ENCODE measurements at regions not wholly inside any gene's neighbourhood (a gene's known extent, or its start where the extent isn't known, plus 50 kb on each side); places are given as distances from the start of the nearest gene placed in this dataset.
A peak's percentile ranks its signal among the peaks of the same experiment; 100 is the strongest.

DNA sequence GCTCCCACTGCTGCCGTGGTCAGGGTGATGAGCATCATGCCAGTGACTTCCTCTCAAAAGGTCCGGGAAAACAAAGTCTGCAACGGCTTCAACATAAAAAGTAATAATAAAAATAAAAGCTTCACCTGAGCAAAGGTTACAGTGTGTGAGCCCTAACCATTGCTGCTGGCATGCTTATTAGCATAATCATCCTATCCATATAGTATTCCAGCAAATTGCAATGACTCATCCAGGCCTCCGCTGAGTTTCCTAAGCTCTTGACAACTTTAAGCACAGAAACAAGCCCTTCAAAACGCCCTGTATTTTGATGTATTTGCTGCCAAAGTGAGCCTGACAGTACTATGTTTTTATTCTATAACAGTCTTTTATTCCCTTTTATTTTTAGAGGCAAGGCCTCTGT, 100.5 kb downstream of the AASDH start:
- DNase-seq: no peak

DNA sequence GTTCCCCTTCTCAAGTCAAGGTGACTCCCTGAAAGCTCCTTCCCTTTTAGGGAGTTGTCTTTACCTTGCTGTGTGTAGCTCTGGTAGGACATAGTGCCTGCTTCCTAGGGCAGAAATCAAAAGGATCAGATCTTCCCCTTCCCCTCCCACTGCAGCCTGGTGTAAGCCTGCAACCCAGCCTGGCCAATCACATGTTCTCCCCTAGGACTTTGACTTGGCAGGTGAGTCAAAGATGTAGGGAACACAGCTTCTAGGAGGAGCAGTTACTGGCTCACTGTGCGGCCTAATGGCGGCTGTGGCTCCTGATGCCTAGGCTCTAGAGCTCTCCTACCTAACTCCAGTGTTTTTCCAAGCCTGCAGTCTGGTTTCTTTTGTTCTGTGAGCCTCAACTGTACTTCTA, 103.9 kb downstream of the AASDH start:
- DNase-seq: no peak

DNA sequence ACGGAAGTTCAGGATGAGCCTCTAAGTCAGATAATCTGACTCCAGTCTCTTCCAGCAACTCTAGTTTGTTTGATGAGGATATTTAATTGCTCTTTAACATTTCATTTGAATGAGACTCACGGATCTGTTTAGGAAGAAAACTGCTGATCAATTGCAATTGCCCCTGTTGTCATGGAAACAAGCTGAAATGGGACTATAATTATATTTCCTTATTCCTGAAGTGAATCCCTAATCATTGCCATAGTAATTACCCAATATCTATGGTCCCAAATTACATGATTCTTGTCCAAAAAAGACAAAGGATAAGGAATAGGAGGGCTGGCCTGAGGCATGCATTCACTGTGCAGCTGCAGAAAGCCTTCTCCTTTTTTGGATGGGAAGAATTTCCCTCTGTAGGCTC, 105.3 kb downstream of the AASDH start:
- DNase-seq: no peak

DNA sequence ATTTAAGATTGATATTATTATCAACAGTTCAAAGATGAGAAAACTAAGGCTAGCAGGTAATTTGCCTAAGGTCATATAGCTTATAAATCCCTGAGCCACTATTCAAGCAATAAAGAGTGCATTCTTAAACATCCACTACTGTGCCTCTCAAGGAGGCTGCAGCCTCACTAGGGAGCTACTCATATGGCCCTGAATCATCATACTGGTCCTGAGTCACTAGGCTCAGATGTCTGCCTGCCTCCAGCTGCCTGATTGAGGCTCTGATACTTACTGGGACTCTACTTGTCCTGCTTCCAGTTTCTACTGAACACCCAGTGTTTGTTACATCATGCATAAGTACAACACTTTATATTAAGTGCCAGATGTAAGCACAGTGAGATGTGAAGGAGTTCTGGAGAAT, 110.7 kb downstream of the AASDH start:
- no peak for DNase-seq

DNA sequence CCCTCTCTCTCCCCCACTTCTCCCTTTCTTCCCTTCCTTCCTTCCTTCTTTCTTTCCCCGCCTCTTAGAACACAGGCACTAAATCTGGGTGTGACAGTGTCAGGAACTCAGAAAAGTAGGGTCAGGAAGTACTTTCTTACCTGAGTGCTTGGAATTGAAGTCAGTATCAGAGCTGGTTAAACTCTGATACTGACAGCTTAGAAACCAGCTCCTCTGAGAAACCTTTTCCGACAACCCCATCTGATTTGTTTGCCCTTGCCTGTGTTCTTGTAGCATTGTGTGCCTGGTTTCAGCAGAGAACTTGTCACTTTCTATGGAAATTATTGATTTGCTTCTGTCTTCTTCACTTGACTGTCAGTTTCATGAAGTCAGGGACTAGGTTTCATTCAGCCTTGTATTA, 113.9 kb downstream of the AASDH start:
- no peak for DNase-seq

DNA sequence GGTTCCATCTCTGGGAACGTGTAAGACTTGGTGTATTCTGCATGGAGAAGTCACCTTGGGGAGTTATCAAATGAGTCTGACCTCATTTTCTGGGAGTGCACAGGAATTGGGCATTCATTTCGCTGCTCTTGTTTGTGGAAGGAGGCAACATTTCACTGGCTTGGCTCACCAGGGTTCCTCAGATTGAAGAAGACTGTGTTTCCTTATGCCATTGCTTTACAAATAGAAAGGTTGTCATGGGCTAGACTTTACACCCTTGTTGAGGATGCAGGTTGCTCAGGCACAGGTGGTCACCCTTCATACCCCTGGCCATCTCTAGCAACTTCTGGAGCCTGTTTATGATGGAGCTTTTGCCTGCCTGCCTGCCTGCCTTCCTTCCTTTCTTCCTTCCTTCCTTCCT, 114.4 kb downstream of the AASDH start:
- no peak for DNase-seq

DNA sequence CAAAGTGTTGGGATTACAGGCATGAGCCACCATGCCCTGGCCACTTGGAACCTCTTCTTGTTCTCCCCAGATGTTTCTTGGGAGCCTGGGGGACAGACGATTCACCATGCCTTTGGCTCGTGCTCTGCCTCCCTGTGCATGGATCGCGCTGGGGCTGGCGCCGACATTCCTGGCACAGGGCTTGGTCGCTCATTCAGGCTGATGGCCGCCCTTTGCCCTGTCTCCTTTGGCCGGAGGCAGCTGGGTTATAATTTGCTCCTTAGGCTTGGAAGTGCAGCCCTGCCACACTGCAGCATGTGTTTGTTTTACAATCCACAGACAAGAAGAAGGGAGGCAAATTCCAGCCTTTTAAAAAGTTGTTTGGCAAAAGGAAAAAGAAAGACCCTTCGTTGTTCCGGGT, 115.3 kb downstream of the AASDH start:
- no peak for DNase-seq

DNA sequence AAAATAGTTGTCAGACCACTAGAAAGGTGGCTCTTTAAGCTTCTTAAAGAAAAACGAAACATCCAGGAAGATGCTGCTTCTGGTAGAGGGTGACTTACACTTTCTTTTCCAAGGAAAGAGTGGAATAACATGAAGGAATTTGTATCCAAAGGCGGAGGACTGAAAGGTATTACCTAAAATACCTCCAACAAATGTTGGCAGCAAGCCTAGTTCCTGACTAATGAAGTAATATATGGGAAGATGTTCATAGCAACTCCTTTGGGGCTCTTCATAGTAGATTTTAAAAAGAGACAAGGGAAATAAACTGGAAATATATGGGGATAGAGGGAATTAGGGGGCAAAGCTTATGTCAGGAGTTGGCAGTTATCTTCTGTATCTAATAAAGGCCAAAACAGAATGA, 116.2 kb downstream of the AASDH start:
- DNase-seq: no peak

DNA sequence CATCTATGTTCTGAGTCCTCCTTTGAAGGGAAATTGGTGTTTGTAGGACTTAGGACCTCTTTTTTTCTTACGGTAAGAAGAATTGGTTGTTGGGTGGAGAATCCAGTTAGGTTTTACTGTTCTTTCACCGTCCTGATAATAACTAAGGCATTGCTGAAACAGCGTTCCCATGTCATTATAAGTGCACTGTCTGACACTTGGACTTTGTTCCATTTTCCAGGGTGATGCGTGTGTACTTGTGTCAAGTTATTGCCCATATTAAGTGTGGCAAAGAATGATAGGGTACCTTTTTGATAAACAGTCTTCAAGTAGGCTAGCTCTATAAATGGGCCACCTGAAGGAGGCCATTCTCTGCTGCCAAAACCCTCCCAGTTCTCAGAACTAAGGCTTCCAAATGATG, 119.7 kb downstream of the AASDH start:
- DNase-seq: no peak

DNA sequence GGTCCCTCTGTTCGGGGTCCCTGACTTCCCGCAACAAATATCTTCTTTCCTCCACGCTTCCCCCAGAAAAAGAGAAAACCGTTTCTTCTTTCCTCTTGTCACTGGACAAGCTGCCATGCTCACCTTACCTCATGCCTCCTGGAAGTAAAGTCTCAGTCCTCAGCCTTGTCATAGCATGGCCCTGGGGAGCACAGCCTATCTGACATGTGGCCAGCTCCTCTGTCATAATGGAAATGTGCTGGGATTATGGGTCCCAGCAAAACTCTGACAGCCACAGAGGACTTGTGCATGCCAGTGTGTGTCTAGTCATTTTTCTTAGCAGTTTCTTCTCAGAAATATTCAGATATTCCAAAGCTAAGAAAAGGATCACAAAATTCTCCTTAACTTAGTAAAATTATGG, 122.4 kb downstream of the AASDH start:
- no peak for DNase-seq

DNA sequence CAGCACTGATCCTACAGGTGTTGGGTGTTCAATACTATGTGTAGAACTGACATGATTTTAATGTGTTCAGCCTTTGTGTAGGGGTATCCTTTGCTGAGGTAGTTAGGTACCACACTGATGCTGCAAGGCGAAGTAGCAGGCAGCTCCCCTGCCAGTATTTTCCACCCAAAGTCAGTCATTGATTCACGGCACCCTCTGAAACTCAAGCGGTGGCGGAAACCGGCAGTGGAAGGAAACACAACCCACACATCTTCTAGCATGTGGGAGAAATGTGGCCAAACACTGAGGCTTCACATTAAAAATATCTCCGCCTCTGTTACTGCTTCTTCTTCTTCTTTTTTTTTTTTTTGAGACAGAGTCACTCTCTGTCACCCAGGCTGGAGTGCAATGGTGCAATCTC, 126.3 kb downstream of the AASDH start:
- peak; percentile 28 for DNase-seq

DNA sequence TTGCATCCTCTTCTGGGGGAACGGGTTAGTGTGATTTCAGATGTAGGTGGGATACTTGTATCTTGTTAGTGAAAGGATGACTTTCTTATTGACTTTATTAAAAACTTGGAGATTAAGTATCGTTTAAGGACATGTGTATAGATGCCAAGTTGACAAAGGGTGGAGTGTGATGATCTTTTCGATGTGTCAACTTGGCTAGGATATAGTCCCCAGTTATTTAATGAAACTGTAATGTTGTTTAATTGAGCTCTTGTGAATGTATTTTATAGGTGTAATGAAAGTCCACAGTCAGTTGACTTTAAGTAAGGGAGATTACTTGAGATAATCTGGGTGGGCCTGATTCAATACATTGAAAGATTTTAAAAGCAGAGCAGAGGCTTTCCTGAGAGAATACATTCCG, 127.0 kb downstream of the AASDH start:
- no peak for DNase-seq

DNA sequence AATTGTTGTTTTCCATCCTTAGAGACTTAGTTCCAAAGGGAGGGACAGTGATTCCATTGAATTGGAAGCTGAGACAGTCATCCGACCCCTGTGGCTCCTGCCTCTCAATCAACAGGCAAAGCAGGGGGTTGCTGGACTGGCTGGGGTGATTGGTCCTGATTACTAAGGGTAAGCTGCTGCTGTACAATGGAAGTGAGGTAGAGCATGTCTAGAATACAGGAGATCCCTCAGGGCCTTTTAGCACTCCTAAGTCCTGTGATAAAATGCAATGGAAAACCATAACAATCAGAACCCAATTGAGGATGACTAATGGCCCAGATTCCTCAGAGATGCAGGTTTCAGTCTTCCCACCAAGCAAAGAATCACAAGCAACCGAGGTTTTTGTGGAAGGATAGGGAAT, 127.6 kb downstream of the AASDH start:
- DNase-seq: no peak

DNA sequence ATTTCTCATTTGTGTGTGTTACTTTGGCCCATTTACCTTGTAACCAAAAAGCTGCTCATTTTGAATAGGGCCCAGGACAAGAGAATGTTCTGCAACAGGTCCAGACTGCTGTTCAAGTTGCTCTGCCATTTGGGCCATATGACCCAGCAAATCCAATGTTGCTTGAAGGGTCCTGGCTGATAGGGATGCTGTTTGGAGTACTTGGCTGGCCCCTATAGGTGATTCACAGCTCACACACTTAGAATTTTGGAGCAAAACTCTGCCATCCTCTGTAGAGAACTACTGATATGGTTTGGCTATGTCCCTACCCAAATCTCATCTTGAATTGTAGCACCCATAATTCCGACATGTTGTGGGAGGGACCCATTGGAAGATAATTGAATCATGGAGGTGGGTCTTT, 131.5 kb downstream of the AASDH start:
- DNase-seq: no peak

DNA sequence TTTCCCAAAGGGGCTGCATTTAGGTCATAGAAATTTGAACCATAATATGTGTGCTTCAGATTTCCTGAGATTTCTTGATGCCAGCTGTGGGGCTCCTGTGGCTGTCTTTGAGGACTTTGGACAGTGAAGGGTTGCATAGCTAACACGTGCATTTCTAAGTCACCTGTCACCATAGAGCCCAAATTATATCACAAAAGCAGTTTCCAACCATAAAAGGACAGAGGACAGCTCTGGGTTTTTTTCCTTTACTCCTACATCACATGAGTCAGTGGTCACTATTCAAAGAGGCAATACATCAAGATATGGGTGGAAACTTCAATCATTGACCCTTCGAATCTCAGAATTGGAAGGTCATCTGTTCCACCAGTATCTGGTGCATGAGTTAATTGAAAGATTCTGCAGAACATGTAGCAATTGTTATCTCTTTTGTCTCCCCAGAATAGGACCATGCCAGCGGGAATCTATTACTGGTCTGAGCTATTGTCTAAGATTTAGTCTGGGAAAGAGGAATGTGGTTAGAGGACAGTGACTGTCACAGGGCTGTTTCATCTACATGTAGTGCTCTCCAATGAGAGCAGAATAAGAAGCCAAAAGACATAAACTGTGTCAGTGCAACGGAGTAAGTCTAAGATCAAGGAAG, 133.5 kb downstream of the AASDH start:
- DNase-seq: no peak

DNA sequence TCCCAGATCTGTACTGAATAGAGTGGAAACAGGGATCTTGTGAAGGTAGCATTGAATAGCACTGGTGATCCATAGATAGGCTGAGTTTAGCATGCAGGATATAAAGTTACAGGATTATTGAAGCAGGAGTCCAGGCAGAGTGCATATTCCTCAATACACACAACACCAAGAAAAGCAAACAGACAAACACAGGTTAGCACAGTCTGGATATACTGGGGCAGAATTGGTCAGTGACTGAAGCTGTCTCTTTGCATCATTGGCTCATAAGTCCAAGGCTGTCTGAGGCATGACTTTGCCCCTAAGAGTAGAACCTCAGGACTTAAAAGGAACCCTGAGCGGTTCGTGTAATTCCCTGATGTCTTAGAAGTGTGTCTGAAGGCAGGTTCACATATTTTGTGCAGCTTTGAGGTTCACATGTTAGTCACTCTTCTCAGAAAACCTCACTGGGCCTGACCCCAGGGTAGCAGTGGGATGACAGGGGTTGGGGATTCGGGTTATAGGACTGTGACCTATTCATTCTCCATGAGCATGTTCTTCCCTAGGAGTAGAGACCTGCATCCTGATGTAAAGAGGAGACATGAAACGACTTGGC, 134.6 kb downstream of the AASDH start:
- no peak for DNase-seq

DNA sequence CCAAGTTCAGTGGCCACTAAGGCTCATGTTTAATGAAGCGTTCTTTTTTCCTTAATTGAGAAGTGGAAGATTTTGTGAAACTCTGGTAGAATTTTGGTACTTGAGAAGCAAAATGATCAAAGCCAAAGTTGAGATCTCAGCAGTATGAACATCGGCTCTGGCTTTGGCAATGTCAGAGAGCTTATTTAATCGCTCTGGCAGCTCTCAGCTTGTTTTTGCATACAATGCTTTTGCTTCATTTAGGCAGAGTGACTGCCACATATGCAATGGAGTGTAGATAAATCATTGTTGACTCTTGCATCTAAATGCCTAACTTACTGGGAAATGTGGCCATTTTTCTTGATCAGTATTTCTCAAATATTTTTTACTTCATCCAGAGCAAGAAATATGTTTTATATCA, 135.7 kb downstream of the AASDH start:
- no peak for DNase-seq

DNA sequence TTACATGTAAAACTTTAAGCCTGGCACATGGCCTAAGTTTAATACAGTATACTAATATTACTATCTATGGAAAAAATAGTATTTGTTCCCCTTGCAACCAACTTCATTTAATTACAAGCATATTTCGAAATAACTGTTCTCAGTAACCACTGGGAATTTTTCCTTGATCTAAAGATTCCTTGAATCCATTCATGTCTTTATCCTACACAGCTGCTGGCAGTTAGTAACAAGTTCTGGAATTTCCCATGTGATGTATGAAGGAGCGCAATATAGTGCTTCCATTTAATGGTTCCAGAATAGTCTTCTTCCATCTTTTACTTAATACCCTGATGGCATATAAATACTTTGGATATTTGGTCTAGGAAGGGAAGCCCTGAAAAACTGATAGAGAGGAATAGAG, 136.5 kb downstream of the AASDH start:
- no peak for DNase-seq

DNA sequence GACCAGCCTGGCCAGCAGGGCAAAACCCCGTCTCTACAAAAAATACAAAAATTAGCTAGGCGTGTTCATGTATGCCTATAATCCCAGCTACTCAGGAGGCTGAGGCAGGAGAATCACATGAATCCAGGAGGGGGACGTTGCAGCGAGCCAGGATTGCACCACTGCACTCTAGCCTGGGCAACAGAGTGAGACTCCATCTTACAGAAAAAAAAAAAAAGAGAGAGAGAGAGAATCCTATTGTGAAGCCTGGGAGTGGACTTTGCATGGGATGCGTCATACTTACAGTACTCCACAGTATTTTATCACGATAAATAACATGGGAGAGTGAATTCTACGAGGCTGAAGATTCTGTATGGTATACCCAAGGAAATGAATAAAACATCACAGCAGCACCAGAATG, 139.6 kb downstream of the AASDH start:
- no peak for DNase-seq

DNA sequence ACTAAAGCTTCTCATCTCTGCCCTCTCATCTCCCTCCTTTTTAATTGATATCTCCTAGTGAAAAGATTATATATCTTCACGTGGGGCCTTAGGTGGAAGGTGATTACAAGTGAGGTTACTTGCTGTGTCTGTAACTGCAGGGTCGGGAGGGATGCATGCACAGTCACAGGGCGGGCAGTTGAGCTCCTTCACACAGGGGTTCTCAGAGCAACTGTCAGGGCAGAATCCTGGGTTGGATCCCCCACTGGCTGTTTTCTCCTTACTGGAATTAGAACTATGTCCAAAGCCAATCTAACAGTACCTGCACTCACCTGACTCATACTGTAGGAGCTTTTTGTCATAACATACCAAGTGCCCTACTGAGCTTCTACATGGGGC, 141.1 kb downstream of the AASDH start:
- DNase-seq: no peak

DNA sequence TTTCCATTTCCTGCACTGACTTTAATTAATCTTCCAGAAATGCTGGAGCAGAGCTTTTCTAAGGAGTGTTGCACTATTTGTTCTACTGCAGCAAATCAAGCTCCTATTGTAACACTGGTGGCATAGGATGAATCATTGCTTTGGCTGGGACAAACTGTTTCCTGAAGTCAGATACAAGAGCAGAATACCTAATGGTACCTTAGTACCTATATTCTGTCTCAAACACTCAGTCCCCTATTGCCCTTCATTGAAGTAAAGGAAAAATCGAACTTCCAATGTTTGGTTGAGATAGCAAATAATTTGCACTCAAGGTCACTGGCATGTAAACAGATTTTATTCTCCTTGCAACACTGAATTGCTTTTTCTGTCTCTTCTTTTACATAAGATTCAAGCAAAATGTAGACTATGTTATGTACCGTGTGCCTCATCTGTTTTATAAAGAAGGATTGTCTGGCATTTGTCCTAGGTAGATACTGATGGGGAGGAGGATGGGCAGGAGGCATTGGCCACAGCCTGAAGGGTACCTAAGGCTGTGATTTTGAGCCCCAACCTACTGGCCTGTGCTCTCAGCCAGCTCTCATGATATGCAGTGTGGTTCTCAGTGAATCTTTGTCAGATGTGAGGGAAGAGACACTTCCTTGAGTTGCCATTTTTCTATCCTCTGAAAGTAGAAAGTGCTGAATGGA, 141.6 kb downstream of the AASDH start:
- DNase-seq: no peak

DNA sequence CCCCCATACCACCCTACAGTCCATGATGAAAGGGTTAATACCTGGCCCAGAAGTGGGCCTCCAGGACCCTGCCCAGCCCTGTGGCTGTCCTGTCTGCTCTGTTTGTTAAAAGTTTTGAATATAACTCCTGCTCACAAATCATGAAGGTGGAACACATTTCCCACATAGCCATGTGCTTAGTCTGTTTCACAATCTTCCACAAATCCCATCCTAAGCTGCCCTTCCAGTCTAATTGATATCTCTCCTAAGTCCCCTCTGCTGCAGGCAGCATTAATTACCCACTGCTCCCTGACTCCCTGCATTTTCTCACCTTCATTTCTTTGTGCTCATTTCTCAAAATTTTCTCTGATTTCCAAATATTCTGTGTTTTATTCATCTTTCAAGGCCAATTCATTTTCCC, 142.6 kb downstream of the AASDH start:
- no peak for DNase-seq

DNA sequence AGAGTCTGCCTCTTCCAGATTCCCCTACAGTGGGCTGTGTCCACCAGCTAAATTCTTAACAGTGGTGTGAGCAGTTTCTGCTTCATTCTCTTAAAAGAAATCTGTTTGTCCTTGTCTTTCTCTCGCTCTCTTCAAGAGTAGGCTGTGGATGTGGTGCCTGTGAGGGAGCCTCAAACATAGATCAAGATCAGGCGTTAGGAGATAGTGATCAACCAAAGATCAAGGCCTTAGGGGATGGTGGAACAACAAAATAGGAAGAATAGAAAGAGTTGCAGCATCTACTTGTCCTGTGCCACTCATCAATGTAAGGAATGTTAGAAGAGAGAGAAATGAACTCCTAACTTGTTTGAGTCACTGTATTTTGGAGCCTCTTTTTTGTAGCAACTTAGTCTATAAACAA, 144.2 kb downstream of the AASDH start:
- DNase-seq: no peak

DNA sequence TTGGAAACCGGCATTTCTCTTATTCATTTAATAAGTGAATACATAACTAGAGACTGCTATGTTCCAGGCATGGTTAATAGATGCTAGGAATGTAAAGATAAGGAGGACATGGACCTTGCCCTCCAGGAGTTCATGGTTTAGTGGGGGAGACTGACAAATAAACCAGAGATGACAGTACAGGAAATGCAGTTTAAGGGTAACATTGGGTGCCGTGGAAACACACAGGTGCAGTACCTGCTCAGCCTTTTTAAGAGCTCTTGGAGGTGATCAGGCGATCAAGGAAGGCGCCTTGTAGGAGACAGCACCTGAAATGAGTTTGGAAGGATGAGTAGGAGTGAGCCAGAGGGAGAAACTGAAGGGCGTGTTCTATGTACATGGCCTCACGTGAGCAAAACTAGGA, 145.8 kb downstream of the AASDH start:
- DNase-seq: no peak
